Stimulated activated CD8-positive, alpha-beta memory T cell treated with anti-CD3 and anti-CD28 coated beads, Interleukin-7, amount 100 ng/mL, for 1 hour (primary cell): ENCODE measurements at regions not wholly inside any gene's neighbourhood (a gene's known extent, or its start where the extent isn't known, plus 50 kb on each side); places are given as distances from the start of the nearest gene placed in this dataset.

Experiments used
- DNase-seq, 2 donors: peaks; one replicate each; pipeline ENCODE4 v3.0.0-alpha.2; 2020; ENCODE audit warnings: low read depth in 2 of 2

GRCh38 chr12:116483959-116484750 is 75.0 kb upstream of the MAP1LC3B2 start:
- no peak for DNase-seq

DNA sequence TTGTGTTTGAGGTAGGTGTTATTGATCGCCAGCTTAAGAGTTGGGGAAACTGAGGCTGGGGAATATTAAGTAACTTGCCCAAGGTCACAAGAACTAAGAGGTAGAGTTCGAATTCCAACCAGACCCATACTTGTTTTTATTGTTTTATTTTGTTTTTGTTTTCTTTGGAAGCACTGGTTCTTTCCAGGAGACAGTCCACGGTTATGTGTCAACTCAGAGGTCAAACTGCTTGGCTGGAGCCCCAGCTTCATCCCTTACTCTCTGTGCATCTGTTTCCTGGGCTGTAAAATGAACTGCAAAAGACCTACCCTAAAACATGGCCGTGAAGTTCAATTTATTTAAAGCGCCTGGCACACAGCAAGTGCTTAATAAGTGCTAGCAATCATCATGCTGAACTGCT is 74.4 kb upstream of the MAP1LC3B2 start:
- no peak for DNase-seq

DNA sequence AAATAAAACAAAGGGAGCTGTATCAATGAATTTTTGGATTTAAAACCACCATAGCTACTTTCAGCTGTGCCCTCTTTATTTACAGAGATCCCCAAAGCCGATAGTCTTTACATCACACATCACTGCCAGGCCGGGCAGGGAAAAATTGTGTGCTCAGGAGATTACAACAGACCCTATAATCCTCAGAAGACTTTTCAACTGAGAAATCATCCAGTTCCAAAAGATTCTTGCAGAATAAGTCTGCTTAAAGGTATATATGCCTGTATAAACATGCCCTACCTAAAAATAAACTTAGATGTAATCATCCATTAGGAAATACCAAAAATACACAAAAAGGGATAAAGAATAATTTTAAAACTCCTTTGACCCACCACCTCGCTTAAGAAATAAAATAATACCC is 70.1 kb upstream of the MAP1LC3B2 start:
- DNase-seq = no peak

GRCh38 chr12:116490471-116490870 is 68.7 kb upstream of the MAP1LC3B2 start:
- no peak for DNase-seq

DNA sequence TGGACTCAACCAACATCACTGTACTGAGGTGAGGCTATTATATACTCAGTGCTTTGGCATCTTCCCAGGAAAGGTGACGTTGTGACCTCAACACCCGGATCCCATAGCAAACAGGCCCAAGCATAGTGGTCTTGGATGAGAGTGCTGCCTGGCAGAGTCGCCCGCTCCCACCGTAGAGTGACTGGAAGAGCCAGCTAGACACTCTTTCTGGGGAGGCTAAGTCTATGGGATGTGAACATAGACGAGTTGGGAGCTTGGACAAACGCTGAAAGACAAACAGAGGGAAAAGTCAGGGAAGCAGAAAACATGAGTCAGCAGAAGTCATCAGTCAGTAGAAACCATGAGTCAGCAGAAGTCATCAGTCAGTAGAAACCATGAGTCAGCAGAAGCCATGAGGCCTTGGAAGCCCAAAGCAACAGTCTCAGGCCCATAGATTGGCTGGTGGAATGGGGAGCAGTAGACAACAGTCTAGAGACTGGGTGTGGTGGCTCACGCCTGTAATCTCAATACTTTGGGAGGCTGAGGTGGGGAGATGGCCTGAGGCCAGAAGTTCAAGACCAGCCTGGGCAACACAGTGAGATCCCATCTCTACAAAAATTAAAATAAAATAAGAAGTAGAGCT is 66.4 kb upstream of the MAP1LC3B2 start:
- DNase-seq = no peak

DNA sequence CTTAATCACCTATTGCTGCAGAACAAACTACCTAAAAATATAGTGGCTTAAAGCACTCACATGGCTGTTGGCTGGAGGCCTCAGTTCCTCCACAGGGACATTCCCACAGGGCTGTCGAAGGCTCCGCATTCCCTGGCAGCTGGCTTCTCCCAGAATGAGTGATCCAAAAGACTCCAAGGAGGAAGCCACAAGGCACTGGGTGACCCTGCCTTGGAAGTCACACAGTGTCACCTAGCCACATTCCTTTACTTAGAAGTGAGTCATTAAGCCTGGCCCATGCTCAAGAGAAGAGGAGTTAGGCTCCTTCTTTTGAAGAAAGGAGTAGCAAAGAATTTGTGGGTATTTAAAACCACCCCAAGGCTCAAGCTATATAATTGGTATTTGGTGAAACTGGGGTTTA is 63.9 kb upstream of the MAP1LC3B2 start:
- no peak for DNase-seq

- no peak for DNase-seq
Observed at GRCh38 chr12:116497051-116497591, 62.1 kb upstream of the MAP1LC3B2 start.

DNA sequence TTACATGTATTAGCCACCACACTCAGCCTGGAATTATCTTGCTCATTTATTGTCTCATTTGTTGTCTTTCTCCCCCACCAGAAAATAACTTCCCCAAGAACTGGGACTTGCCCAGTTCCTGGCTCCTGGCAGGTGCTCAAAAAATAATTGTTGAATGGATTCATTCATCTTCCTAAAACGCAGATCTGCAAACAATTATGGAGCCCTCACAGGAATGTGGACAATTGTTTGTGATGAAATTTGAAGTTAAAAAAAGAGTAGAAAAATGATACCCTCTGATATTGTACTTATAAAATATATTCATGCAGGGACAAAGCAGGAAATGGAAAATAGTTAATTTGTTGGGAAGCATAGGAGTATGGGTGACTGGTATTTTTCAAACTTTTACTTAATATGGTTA is 60.7 kb upstream of the MAP1LC3B2 start:
- no peak for DNase-seq

- DNase-seq = no peak
Observed at GRCh38 chr12:116502141-116502725, 56.9 kb upstream of the MAP1LC3B2 start.

DNA sequence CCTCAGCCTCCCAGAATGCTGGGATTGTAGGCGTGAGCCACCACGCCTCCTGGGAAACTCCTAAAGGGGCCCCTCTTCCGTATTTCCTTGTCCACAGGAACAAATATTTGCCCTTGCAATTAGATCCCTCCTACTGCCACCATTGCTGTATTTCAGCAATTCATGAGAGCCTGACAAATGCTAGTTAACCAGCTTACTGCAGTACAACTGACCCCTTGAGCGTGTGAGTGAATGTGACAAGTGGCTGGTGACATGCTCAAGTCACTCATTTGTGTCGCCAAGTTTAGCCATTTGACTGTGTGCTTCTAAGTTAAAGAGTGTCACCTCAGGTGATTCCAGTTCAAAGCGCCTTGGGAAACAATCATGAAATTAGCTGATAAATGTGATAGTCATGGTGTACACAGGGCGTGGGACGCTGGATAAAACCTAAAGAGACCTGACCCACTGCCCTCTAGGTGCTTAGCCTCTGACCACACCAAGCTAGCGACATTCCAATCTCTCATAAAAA is 56.1 kb upstream of the MAP1LC3B2 start:
- no peak for DNase-seq

DNA sequence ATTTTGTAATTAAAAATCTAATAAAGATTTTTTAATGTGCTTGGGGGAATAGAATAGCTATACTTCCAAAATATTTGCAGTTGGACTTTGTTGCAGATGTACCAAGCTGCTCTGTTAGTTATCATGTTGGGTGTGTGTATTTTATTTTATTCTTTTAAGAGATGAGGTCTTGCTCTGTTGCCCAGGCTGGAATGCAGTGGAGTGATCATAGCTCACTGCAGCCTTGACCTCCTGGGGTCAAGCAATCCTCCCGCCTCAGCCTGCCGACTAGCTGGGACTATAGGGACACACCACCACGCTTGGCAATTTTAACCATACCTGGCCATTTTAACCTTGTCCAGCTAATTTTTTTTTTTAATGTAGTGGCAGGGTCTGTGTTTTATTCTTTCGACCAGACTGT is 54.7 kb upstream of the MAP1LC3B2 start:
- DNase-seq = no peak

- no peak for DNase-seq
Observed at GRCh38 chr12:116506697-116507064, 52.5 kb upstream of the MAP1LC3B2 start.

GRCh38 chr12:116508145-116509121 is 50.7 kb upstream of the MAP1LC3B2 start:
- DNase-seq = no peak
